GM23338 (cell line): ENCODE measurements at regions not wholly inside any gene's neighbourhood (a gene's known extent, or its start where the extent isn't known, plus 50 kb on each side); places are given as distances from the start of the nearest gene placed in this dataset.
"Not testable (repeated sequence)": the region's sequence is repeated elsewhere in the genome, so short reads cannot be mapped to it uniquely, and the experiment has no call there.

Experiments used
- ATAC-seq: fragments of 200-7000 bp; cut with Tn5 transposase; 3 replicates; pipeline ENCODE4 v1.9.1; 2020
- DNase-seq: peaks from one replicate; pipeline ENCODE4 v3.0.0-alpha.2; 2015; ENCODE audit warnings: low spot score
- H2AFZ ChIP-seq: fragments of 200-600 bp; sonication (generic); 2 replicates; pipeline ENCODE4 v1.8.0; 2016; ENCODE audit warnings: antibody characterized with exemption, mild to moderate bottlenecking, moderate library complexity
- H3F3A ChIP-seq: fragments of 200-600 bp; sonication (generic); replicated peaks from 2 replicates; pipeline ENCODE4 v1.8.0; 2017; ENCODE audit warnings: antibody characterized with exemption, mixed run types, low read depth
- H3K27ac ChIP-seq: fragments of 200-600 bp; sonication (generic); 2 replicates; pipeline ENCODE4 v1.6.1; 2016; ENCODE audit warnings: low read depth
- H3K27me3 ChIP-seq: fragments of 200-600 bp; sonication (generic); 2 replicates; pipeline ENCODE4 v1.8.0; 2016; ENCODE audit warnings: mild to moderate bottlenecking, mixed run types, moderate library complexity; ENCODE audit not compliant: insufficient read depth
- H3K36me3 ChIP-seq: fragments of 200-600 bp; sonication (generic); 2 replicates; pipeline ENCODE4 v1.8.0; 2016; ENCODE audit warnings: mild to moderate bottlenecking; ENCODE audit not compliant: insufficient read depth
- H3K4me1 ChIP-seq: fragments of 200-600 bp; sonication (generic); 2 replicates; pipeline ENCODE4 v1.8.0; 2016; ENCODE audit warnings: mild to moderate bottlenecking, moderate library complexity; ENCODE audit not compliant: insufficient read depth
- H3K4me2 ChIP-seq: fragments of 200-600 bp; sonication (generic); 2 replicates; pipeline ENCODE4 v1.7.1; 2017; ENCODE audit warnings: mixed run types
- H3K4me3 ChIP-seq: fragments of 200-600 bp; sonication (generic); 2 replicates; pipeline ENCODE4 v1.6.1; 2016; ENCODE audit warnings: mixed run types
- H3K79me2 ChIP-seq: fragments of 200-600 bp; sonication (generic); replicated peaks from 2 replicates; pipeline ENCODE4 v1.8.0; 2017; ENCODE audit warnings: mild to moderate bottlenecking; ENCODE audit not compliant: insufficient read depth
- H3K9me2 ChIP-seq: fragments of 200-600 bp; sonication (generic); 2 replicates; pipeline ENCODE4 v1.8.0; 2017; ENCODE audit not compliant: insufficient read depth
- H4K20me1 ChIP-seq: fragments of 200-600 bp; sonication (generic); replicated peaks from 2 replicates; pipeline ENCODE4 v1.8.0; 2017; ENCODE audit warnings: mild to moderate bottlenecking; ENCODE audit not compliant: insufficient read depth
- H3K27ac Mint-ChIP-seq: 2 replicates; pipeline ENCODE4 v1.8.0; 2020; ENCODE audit warnings: inconsistent platforms, mild to moderate bottlenecking, moderate library complexity, mixed read lengths
- H3K27me3 Mint-ChIP-seq: 3 replicates; pipeline ENCODE4 v1.8.0; 2022; ENCODE audit warnings: low read depth, mild to moderate bottlenecking, moderate library complexity, mixed read lengths, inconsistent platforms; ENCODE audit not compliant: insufficient read depth, poor library complexity
- H3K36me3 Mint-ChIP-seq: 3 replicates; pipeline ENCODE4 v1.8.0; 2021; ENCODE audit warnings: low read depth, mild to moderate bottlenecking, inconsistent platforms, moderate library complexity, mixed read lengths
- H3K4me1 Mint-ChIP-seq: 3 replicates; pipeline ENCODE4 v1.8.0; 2020; ENCODE audit warnings: mild to moderate bottlenecking, inconsistent platforms, mixed read lengths
- H3K4me3 Mint-ChIP-seq: 3 replicates; pipeline ENCODE4 v1.8.0; 2021; ENCODE audit warnings: moderate library complexity, mild to moderate bottlenecking, inconsistent platforms, mixed read lengths
- H3K9me3 Mint-ChIP-seq: 3 replicates; pipeline ENCODE4 v1.8.0; 2020; ENCODE audit warnings: moderate library complexity, mild to moderate bottlenecking, inconsistent platforms, mixed read lengths
- CREB1 ChIP-seq: fragments of 250-450 bp; sonication (Bioruptor Pico); IDR thresholded peaks from 2 replicates; pipeline ENCODE4 v1.5.0; 2020; ENCODE audit warnings: low read depth, mild to moderate bottlenecking, moderate library complexity
- EZH2 ChIP-seq: fragments of 200-600 bp; sonication (generic); IDR thresholded peaks from one replicate; pipeline ENCODE4 v1.8.0; 2017; ENCODE audit warnings: antibody characterized with exemption, mild to moderate bottlenecking, low read depth; ENCODE audit not compliant: unreplicated experiment
- EZH2phosphoT487 ChIP-seq: fragments of 200-600 bp; sonication (generic); IDR thresholded peaks from one replicate; pipeline ENCODE4 v1.8.1; 2018; ENCODE audit warnings: antibody characterized with exemption; ENCODE audit not compliant: unreplicated experiment
- NANOG ChIP-seq: IDR thresholded peaks from 2 replicates; pipeline ENCODE4 v1.6.1; 2016; ENCODE audit warnings: antibody characterized with exemption, borderline replicate concordance
- POLR2AphosphoS5 ChIP-seq: IDR thresholded peaks from 2 replicates; pipeline ENCODE4 v1.6.1; 2016; ENCODE audit warnings: antibody characterized with exemption, low read depth
- REST ChIP-seq: IDR thresholded peaks from one replicate; pipeline ENCODE4 v1.6.1; 2018; ENCODE audit warnings: antibody characterized with exemption; ENCODE audit not compliant: unreplicated experiment
- STAT1 ChIP-seq: IDR thresholded peaks from one replicate; pipeline ENCODE4 v1.6.1; 2016; ENCODE audit warnings: antibody characterized with exemption; ENCODE audit not compliant: unreplicated experiment
- ZNF114 ChIP-seq: fragments of 250-450 bp; sonication (Bioruptor Pico); IDR thresholded peaks from 2 replicates; pipeline ENCODE4 v1.5.0; 2020; ENCODE audit warnings: mild to moderate bottlenecking, moderate library complexity
- ZNF331 ChIP-seq: fragments of 250-450 bp; sonication (Bioruptor Pico); IDR thresholded peaks from 2 replicates; pipeline ENCODE4 v1.5.0; 2020; ENCODE audit warnings: low read depth, mild to moderate bottlenecking, moderate library complexity
- TF ChIP-seq, protein P1 (sequence below), 2 experiments: fragments of 200-600 bp in 1 of 2; sonication (generic) in 1 of 2; conservative IDR thresholded peaks; 2 replicates each; pipeline versions ENCODE4 v1.5.1 to v1.6.1; 2016 to 2017; ENCODE audit warnings: antibody characterized with exemption in 2 of 2, low read depth in 2 of 2, mild to moderate bottlenecking in 2 of 2, moderate library complexity in 1 of 2
- TF ChIP-seq, protein P2 (sequence below): fragments of 250-450 bp; sonication (Bioruptor Pico); IDR thresholded peaks from 2 replicates; pipeline ENCODE4 v1.5.0; 2020; ENCODE audit warnings: mild to moderate bottlenecking, moderate library complexity
- TF ChIP-seq, protein P3 (sequence below): IDR thresholded peaks from 2 replicates; pipeline ENCODE4 v1.6.1; 2016; ENCODE audit warnings: antibody characterized with exemption

DNA sequence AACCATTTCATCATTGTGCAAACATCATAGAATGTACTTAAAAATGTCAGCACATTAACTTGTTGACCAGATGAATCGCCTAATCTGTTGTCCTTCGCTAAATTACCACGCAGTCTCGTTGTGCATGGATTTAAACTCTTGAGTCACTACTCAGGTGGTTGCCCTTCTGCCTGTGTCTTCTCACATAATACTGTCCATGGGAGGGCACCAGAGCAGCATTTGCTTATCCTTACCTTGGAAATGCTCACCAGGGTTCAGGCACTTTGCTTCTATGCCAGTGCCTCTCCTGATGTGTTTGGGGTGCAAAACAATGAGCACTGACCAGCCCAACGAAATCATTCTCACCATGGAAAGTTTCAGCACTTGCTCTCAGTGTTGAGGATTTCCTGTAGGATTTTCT lies 559.9 kb downstream of the RWDD3 start:
- Histone ChIP-seq H3K9me2 (no peaks in the 10 kb centered on the region; the same call in 1 of the 2 replicates), H3F3A (no peaks in the 10 kb centered on the region), H3K4me1 (no peaks in the 10 kb centered on the region), H3K27me3 (no peaks in the 10 kb centered on the region), H3K4me3 (no peak overlapping the region), H2AFZ (no peak overlapping the region), H3K27ac (no peak overlapping the region), H3K36me3 (no peaks in the 10 kb centered on the region), H3K4me2 (peak overlapping the region; percentile 18; the same call in 1 of the 2 replicates), H4K20me1 (no peaks in the 10 kb centered on the region), H3K79me2 (no peaks in the 10 kb centered on the region)
- Mint-ChIP-seq H3K27me3 (no peaks in the 10 kb centered on the region), H3K9me3 (peaks cover 34% of the 10 kb centered on the region), H3K4me3 (no peak overlapping the region), H3K4me1 (peaks cover 7% of the 10 kb centered on the region; the same call in 2 of the 3 replicates), H3K27ac (peak overlapping the region; percentile 36; the same call in 1 of the 2 replicates), H3K36me3 (peaks cover 35% of the 10 kb centered on the region)
- TF ChIP-seq REST, result no peak
- TF ChIP-seq, protein P1, sequence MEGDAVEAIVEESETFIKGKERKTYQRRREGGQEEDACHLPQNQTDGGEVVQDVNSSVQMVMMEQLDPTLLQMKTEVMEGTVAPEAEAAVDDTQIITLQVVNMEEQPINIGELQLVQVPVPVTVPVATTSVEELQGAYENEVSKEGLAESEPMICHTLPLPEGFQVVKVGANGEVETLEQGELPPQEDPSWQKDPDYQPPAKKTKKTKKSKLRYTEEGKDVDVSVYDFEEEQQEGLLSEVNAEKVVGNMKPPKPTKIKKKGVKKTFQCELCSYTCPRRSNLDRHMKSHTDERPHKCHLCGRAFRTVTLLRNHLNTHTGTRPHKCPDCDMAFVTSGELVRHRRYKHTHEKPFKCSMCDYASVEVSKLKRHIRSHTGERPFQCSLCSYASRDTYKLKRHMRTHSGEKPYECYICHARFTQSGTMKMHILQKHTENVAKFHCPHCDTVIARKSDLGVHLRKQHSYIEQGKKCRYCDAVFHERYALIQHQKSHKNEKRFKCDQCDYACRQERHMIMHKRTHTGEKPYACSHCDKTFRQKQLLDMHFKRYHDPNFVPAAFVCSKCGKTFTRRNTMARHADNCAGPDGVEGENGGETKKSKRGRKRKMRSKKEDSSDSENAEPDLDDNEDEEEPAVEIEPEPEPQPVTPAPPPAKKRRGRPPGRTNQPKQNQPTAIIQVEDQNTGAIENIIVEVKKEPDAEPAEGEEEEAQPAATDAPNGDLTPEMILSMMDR (conservative IDR thresholded peaks at IDR 0.05; ENCODE audit: low read depth in 2 of 2), result peak; percentile 61 to 75
- no peak for TF ChIP-seq ZNF331
- no peak for TF ChIP-seq STAT1
- no peak for TF ChIP-seq POLR2AphosphoS5
- TF ChIP-seq, protein P2, sequence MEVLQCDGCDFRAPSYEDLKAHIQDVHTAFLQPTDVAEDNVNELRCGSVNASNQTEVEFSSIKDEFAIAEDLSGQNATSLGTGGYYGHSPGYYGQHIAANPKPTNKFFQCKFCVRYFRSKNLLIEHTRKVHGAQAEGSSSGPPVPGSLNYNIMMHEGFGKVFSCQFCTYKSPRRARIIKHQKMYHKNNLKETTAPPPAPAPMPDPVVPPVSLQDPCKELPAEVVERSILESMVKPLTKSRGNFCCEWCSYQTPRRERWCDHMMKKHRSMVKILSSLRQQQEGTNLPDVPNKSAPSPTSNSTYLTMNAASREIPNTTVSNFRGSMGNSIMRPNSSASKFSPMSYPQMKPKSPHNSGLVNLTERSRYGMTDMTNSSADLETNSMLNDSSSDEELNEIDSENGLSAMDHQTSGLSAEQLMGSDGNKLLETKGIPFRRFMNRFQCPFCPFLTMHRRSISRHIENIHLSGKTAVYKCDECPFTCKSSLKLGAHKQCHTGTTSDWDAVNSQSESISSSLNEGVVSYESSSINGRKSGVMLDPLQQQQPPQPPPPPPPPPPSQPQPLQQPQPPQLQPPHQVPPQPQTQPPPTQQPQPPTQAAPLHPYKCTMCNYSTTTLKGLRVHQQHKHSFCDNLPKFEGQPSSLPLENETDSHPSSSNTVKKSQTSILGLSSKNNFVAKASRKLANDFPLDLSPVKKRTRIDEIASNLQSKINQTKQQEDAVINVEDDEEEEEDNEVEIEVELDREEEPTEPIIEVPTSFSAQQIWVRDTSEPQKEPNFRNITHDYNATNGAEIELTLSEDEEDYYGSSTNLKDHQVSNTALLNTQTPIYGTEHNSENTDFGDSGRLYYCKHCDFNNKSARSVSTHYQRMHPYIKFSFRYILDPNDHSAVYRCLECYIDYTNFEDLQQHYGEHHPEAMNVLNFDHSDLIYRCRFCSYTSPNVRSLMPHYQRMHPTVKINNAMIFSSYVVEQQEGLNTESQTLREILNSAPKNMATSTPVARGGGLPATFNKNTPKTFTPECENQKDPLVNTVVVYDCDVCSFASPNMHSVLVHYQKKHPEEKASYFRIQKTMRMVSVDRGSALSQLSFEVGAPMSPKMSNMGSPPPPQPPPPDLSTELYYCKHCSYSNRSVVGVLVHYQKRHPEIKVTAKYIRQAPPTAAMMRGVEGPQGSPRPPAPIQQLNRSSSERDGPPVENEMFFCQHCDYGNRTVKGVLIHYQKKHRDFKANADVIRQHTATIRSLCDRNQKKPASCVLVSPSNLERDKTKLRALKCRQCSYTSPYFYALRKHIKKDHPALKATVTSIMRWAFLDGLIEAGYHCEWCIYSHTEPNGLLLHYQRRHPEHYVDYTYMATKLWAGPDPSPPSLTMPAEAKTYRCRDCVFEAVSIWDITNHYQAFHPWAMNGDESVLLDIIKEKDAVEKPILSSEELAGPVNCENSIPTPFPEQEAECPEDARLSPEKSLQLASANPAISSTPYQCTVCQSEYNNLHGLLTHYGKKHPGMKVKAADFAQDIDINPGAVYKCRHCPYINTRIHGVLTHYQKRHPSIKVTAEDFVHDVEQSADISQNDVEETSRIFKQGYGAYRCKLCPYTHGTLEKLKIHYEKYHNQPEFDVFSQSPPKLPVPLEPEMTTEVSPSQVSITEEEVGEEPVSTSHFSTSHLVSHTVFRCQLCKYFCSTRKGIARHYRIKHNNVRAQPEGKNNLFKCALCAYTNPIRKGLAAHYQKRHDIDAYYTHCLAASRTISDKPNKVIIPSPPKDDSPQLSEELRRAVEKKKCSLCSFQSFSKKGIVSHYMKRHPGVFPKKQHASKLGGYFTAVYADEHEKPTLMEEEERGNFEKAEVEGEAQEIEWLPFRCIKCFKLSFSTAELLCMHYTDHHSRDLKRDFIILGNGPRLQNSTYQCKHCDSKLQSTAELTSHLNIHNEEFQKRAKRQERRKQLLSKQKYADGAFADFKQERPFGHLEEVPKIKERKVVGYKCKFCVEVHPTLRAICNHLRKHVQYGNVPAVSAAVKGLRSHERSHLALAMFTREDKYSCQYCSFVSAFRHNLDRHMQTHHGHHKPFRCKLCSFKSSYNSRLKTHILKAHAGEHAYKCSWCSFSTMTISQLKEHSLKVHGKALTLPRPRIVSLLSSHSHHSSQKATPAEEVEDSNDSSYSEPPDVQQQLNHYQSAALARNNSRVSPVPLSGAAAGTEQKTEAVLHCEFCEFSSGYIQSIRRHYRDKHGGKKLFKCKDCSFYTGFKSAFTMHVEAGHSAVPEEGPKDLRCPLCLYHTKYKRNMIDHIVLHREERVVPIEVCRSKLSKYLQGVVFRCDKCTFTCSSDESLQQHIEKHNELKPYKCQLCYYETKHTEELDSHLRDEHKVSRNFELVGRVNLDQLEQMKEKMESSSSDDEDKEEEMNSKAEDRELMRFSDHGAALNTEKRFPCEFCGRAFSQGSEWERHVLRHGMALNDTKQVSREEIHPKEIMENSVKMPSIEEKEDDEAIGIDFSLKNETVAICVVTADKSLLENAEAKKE (CRISPR knock-in tag), result peak; percentile 19; the same call in 1 of the 2 replicates
- TF ChIP-seq EZH2phosphoT487, result no peak
- no peak for TF ChIP-seq ZNF114 (CRISPR knock-in tag)
- TF ChIP-seq, protein P3, sequence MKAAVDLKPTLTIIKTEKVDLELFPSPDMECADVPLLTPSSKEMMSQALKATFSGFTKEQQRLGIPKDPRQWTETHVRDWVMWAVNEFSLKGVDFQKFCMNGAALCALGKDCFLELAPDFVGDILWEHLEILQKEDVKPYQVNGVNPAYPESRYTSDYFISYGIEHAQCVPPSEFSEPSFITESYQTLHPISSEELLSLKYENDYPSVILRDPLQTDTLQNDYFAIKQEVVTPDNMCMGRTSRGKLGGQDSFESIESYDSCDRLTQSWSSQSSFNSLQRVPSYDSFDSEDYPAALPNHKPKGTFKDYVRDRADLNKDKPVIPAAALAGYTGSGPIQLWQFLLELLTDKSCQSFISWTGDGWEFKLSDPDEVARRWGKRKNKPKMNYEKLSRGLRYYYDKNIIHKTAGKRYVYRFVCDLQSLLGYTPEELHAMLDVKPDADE, result no peak
- TF ChIP-seq CREB1, result no peak
- no peak for TF ChIP-seq EZH2
- no peak for TF ChIP-seq NANOG
- ATAC-seq (peak; percentile 96), DNase-seq (peak; percentile 78)

DNA sequence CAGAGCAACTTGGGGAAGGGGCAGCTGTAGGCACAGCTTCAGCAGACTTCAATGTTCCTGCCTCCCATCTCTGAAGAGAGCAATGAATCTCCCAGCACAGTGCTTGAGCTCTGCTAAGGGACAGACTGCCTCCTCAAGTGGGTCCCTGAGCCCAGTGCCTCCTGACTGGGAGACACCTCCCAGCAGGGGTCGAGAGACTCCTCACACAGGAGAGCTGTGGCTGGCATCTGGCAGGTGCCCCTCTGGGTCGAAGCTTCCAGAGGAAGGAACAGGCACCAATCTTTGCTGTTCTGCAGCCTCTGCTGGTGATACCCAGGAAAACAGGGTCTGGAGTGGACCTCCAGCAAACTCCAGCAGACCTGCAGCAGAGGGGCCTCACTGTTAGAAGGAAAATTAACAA lies 563.8 kb downstream of the RWDD3 start:
- H3K79me2 ChIP-seq, H3F3A ChIP-seq, H3K27ac Mint-ChIP-seq, H3K9me2 ChIP-seq, H3K36me3 ChIP-seq, H3K27ac ChIP-seq, H3K4me1 ChIP-seq, H3K27me3 ChIP-seq, H3K4me2 ChIP-seq, H4K20me1 ChIP-seq, ATAC-seq, DNase-seq, H3K27me3 Mint-ChIP-seq, H3K4me3 Mint-ChIP-seq, H3K4me3 ChIP-seq, H2AFZ ChIP-seq, H3K4me1 Mint-ChIP-seq: not testable (repeated sequence)
- peaks cover 44% of the 10 kb centered on the region for H3K9me3 Mint-ChIP-seq
- peaks cover 39% of the 10 kb centered on the region for H3K36me3 Mint-ChIP-seq
